Esophagus squamous epithelium (tissue), 4 donors: ENCODE measurements at regions not wholly inside any gene's neighbourhood (a gene's known extent, or its start where the extent isn't known, plus 50 kb on each side); places are given as distances from the start of the nearest gene placed in this dataset.
"Not testable (repeated sequence)": the region's sequence is repeated elsewhere in the genome, so short reads cannot be mapped to it uniquely, and the experiment has no call there.

Source experiments
- CTCF ChIP-seq, 6 experiments: fragments of 450-650 bp in 4 of 6; fragments of 200-600 bp in 2 of 6; sonication (generic) in 2 of 6; IDR thresholded peaks; one replicate each; pipeline ENCODE4 v1.5.1; 2016 to 2019; ENCODE audit warnings: antibody characterized with exemption in 6 of 6, mild to moderate bottlenecking in 4 of 6, moderate library complexity in 4 of 6
- POLR2A ChIP-seq, 4 donors: fragments of 450-650 bp; IDR thresholded peaks; one replicate each; pipeline ENCODE4 v1.6.1; 2017; ENCODE audit warnings: antibody characterized with exemption in 4 of 4, mild to moderate bottlenecking in 4 of 4, moderate library complexity in 3 of 4

GRCh38 chr17:20898726-20899125 is 144.1 kb downstream of the USP22 start:
- TF ChIP-seq POLR2A, CTCF (IDR thresholded peaks at IDR 0.05): not testable (repeated sequence)
